IPS-18c (cell line): ENCODE measurements at regions not wholly inside any gene's neighbourhood (a gene's known extent, or its start where the extent isn't known, plus 50 kb on each side); places are given as distances from the start of the nearest gene placed in this dataset.
A peak's percentile ranks its signal among the peaks of the same experiment; 100 is the strongest.

ENCODE experiments used
- H3K4me3 ChIP-seq: 2 replicates; pipeline ENCODE4 v1.7.0; 2013; ENCODE audit warnings: low read depth, mild to moderate bottlenecking, low read length, moderate library complexity; ENCODE audit not compliant: insufficient read depth
- H3K9me3 ChIP-seq: one replicate; pipeline ENCODE4 v1.6.1; 2013; ENCODE audit warnings: mild to moderate bottlenecking, low read length, moderate library complexity; ENCODE audit not compliant: control insufficient read depth, insufficient read depth

DNA sequence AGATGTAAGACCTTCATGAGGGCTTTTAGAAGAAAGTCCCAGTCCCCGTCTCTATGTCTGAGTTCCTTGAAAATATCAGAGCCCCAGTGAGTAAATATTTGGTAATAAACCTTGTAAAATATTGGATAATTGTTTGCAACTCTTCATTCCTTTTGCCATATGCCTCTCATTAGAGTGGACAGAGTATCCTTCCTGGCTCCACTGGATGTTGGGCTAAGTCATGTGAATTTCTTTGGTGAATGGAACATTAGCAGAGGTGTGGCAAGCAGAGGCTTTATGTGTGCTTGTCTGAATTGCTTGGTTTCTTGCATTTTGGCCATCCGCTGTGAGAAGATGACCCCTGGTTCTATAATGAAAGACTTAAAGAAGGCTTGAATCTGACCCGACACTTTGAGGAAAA, 490.3 kb downstream of the METTL15 start:
- no peaks in the 10 kb centered on the region for H3K9me3 ChIP-seq
- no peak overlapping the region for H3K4me3 ChIP-seq

DNA sequence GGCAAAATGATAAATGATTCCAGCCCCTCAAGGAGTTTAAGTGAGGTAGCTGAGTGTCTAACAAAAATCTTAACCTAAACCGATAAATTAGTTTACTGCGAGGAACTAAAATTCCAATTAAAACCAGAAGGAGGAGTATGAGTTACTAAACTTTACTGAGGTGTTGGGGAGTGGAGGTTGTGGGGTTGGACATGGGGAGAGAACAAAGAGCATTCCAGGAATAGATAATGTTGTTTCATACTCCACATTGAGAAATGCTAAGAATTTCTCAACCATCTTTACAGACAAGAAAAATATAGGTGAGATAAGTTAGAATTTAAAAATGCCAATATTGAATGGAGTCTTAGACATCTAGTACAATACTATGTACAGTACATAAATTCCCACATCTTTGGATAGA, 488.6 kb downstream of the METTL15 start:
- Histone ChIP-seq H3K9me3 (no peaks in the 10 kb centered on the region), H3K4me3 (no peak overlapping the region)

DNA sequence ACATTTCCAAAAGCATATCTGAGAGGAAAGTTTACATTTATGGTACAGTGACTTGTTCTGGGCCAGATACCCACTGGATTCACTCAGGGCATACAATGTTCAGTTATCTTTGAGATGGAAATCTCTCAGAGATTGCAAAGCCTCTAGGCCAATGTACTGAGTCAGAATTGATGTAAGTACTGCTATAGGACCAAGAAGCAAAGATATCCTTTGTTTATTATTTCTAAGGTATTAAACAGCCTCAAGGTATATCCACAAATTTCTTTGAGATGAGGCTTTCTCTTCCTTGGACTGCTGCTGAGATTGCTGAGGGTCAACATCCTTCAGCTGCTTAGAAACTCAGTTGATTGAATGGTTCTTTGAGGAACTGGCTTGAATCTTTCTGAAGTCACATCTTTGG, 484.0 kb downstream of the METTL15 start:
- H3K4me3 ChIP-seq, result no peak overlapping the region
- no peaks in the 10 kb centered on the region for H3K9me3 ChIP-seq

- Histone ChIP-seq H3K4me3 (no peak overlapping the region), H3K9me3 (no peaks in the 10 kb centered on the region)
These were observed 476.8 kb downstream of the METTL15 start for GRCh38 chr11:28584992-28585391.

- H3K4me3 ChIP-seq, result no peak overlapping the region
These were observed 474.3 kb downstream of the METTL15 start for GRCh38 chr11:28582506-28582905.

DNA sequence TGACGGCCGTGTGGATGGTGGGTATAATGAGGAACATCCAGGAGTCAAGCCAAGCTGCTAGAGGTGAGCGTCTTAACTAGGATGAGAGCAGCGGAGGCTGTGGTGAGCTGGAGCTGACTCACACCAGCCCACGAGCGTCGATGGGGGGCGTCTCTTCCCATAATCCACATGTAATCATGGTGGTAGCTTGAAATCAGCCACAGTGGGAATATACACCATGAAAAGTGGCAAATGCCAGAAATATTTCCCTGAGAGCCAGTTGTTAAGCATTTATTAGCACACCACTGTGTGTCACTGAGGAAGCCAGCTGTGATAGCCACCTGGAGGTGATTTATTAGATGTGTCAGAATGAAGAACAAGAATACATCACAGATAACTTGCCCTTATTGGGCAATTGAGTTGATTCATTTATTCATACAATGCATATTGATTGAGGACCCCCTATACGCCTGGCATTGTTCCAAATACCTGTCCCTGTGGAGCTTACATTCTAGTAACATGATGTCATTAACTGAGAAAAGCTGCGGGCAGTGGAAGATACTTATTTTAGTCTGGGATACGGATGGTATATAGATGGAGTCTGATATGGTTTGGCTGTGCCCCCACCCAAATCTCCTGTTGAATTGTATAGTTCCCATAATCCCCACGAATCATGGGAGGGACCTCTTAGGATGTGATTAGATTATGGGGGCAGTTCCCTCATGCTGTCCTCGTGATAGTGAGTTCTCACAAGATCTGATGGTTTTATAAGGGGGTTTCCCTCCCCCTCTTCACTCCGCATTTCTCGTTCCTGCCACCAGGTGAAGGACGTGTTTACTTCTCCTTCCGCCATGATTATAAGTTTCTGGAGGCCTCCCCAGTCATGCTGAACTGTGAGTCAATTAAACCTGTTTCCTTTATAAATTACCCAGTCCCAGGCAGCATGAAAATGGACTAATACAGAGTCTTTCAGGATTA, 473.4 kb downstream of the METTL15 start:
- Histone ChIP-seq H3K4me3 (no peak overlapping the region), H3K9me3 (no peaks in the 10 kb centered on the region)

More at GRCh38 chr11:28582506-28582905, 474.3 kb downstream of the METTL15 start:
- H3K9me3 ChIP-seq, result no peaks in the 10 kb centered on the region

- H3K9me3 ChIP-seq, result no peaks in the 10 kb centered on the region
- H3K4me3 ChIP-seq, result no peak overlapping the region
These were observed 463.2 kb downstream of the METTL15 start for GRCh38 chr11:28571371-28571770.

DNA sequence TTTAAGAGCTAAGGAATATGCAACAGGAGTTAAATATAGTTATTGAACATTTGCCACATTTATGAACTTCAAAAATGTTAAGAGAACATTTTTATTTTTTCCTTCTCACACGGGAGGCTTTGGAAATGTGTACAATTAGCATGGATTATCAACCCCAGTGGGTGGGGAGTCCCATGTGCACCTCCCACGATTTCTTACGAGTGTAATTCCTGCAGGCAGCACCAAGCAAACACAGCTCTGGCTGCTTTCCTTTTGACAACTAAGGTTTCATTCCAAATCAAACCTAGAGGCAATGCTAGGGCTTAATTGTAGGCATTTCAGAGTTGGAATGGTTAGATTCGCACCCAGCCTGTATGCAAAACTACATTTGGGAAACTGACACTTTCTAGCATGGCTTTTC, 460.9 kb downstream of the METTL15 start:
- Histone ChIP-seq H3K4me3 (no peak overlapping the region), H3K9me3 (no peaks in the 10 kb centered on the region)

- H3K4me3 ChIP-seq, result peak overlapping the region; percentile 25; the same call in 1 of the 2 replicates
- no peaks in the 10 kb centered on the region for H3K9me3 ChIP-seq
These were observed 458.3 kb downstream of the METTL15 start for GRCh38 chr11:28566339-28567089.

DNA sequence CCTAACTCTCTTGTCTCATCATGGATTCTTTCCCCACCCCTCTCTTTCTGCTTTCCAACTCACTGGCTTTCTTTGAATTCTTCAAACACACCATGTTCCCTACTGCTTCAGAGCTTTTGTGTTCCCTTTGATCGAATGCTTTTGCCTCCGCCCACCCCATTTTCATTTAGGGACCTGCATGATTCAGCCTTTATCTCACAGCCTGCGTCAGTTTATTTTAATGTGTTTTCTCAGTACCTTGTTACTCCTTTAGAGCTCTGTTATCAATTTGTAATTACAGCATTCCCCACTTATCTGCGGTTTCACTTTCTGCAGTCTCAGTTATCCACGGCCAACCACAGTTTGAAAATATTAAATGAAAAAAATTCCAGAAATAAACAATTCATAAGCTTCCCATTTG, 451.3 kb downstream of the METTL15 start:
- Histone ChIP-seq H3K4me3 (no peak overlapping the region), H3K9me3 (no peaks in the 10 kb centered on the region)

DNA sequence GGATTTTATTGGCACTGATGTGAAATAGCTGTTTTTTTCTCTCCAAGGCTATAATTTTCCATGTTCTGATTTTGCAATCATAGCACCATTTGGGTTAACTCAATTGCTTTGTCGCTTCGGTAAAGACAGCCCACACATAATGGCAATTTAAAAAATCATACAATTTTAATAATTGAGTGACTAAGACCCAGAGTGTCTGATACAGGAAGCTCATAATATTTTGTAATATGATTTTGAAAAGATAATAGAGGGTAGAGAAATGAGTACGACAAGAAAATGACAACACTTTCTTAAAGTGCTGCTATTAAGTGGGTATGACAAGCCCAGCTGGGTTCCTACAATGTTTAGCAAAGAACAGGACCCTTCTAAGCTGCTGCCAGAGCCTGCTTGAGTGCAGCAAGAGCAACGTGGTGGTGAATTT, 439.1 kb downstream of the METTL15 start:
- no peaks in the 10 kb centered on the region for H3K9me3 ChIP-seq
- H3K4me3 ChIP-seq, result no peak overlapping the region

GRCh38 chr11:28545536-28545935, 437.3 kb downstream of the METTL15 start:
- Histone ChIP-seq H3K9me3 (no peaks in the 10 kb centered on the region), H3K4me3 (no peak overlapping the region)

- no peaks in the 10 kb centered on the region for H3K9me3 ChIP-seq
- H3K4me3 ChIP-seq, result no peak overlapping the region
These were observed 434.4 kb downstream of the METTL15 start for GRCh38 chr11:28542561-28542960.

DNA sequence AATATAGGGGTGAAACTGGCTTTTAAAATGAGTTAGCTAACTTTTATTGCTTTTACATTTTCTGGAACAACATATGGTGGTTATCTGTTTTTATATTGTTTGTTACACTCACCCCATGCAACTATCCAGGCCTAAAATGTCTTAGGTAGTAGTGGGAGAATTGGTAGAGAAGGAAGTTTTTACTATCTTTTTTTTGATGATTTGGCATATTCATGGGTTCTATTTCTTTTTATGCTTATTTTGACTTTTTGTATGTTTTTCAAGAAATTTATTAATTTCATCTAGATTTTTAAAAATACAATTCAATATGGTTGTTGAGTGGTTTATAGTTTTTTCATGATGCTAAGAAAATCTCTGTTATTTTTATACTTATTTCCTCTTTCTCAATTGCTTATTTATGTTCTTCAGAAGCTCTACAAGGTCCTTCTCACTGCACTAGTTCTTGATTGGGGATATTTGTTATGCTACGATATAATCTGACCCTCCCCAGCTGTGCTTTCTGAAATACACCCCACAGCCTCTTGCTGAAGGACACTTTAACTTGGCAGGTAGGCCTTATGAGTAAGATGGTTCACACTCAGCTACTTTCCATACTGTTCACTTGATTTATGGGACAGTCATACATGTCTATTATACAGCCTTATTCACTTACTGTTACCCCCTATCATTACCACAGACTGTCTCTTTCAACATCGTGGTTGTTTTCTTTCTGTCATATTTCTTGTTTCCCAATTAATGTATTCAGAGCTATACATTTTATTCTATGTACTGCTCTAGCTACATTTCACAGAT, 431.2 kb downstream of the METTL15 start:
- Histone ChIP-seq H3K9me3 (no peaks in the 10 kb centered on the region), H3K4me3 (no peak overlapping the region)

DNA sequence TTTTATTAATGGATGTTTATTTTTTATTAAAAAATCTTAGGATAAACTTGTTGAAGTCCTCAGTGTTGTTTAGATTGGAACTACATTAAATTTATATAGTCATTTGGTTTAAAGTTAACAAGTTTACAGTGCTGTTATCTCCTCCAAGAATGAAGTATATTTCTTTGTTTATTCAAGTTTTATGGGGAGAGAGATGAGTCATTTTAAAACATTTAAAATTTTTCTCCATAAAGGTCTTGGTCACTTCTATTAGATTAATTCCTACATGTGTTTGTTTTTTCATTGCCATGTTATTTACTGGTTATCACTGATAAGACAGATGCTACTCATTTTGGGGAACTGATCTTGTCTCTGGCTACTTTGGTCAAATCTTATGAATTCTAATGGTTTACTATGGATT, 429.6 kb downstream of the METTL15 start:
- no peak overlapping the region for H3K4me3 ChIP-seq
- no peaks in the 10 kb centered on the region for H3K9me3 ChIP-seq

DNA sequence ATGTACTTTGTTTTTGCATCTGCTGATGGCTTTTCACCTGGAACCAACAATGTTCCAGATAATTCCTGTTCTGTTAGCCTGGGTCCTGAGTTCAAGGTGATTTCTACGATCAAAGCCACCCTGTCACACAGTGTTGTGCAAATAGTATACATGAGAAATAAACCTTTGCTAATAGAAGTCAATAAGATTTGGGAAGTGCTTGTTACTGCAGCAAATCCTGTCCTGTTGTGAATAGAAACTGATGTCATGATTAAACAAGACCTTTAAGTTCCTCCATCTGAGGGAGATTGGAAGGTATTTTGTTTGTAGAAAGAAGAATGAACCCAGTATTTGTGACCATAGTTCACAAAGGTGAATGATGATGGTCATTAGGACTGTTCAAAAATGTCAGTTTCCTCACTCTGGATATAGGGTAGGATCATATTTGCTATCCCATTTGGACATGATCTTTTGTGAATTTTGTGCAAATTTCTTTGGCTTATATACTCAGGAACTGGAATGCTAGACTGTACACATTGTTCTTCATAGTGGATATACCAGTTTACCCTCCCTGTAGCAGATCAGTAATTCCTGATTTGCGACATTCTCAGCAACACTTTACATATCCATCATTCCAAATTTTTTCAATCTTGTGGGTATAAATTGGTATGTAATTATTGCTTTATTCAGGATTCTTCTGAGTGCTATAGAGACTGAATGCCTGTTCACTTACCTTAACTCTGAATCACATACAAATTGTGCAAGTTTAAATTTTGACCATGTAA, 428.5 kb downstream of the METTL15 start:
- H3K4me3 ChIP-seq, result no peak overlapping the region
- H3K9me3 ChIP-seq, result no peaks in the 10 kb centered on the region

- no peak overlapping the region for H3K4me3 ChIP-seq
These were observed 427.5 kb downstream of the METTL15 start for GRCh38 chr11:28535677-28536076.

More at GRCh38 chr11:28535677-28536076, 427.5 kb downstream of the METTL15 start:
- no peaks in the 10 kb centered on the region for H3K9me3 ChIP-seq
